HG02678 (cell line): ENCODE measurements at regions not wholly inside any gene's neighbourhood (a gene's known extent, or its start where the extent isn't known, plus 50 kb on each side); places are given as distances from the start of the nearest gene placed in this dataset.
"Not testable (repeated sequence)": the region's sequence is repeated elsewhere in the genome, so short reads cannot be mapped to it uniquely, and the experiment has no call there.

Experiments used
- ATAC-seq: cut with Tn5 transposase; IDR thresholded peaks from one replicate; pipeline ENCODE4 v1.9.1; 2021; ENCODE audit warnings: mild to moderate bottlenecking, moderate library complexity; ENCODE audit not compliant: unreplicated experiment

DNA sequence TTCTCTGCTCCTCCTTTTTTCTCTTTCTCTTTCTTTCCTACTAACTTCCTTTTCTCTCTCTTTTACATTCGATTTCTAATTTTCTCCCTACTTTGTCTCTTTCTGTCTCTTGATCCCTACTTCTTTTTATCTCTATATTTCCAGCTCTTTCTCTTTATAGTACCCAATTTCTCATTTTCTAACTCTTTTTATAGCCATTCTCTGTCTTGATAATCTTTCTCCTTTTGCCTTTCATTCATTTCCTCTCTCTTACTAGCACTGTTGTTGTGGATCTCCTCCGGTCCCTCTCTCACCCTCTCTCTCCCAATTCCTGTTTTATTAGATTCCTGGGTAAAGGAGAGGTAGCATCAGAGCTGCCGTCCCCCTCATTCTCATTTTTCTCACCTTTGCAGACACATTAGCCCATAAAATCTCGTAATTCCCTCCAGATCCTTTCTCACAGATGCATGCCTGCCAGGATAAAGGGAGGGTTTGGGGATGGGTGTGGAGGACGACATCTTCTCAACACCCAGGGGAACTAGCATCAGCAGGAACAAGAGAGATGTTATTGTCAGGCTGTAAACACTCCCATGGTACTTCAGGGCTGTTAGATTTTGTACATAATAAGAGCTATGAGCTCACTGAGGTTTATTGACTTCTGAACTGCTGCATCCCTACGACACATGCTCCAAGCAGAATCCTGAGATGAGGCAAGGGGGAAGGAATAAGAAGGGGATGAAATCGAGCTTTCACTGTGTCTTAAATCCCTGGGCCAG is 159.0 kb upstream of the GALNT2 start:
- ATAC-seq, result no peak

DNA sequence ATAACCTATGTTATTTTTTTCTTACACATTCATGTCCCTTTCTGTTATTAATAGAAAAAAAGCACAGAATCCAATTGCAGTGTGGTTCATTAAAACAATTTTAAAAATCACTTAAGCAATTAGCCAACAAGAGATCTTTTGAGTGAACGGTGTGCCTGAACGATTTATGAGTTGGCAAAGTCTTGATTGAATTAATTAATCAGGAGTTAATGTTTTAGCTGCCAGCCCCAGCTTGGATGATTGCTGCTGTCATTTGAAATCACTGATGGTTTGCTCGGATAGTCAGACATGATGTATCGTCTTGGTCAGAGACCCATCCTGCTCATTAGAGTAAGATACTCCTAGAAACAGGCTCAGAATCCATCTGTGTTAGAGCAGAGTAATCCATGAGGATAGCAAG is 158.3 kb upstream of the GALNT2 start:
- no peak for ATAC-seq

DNA sequence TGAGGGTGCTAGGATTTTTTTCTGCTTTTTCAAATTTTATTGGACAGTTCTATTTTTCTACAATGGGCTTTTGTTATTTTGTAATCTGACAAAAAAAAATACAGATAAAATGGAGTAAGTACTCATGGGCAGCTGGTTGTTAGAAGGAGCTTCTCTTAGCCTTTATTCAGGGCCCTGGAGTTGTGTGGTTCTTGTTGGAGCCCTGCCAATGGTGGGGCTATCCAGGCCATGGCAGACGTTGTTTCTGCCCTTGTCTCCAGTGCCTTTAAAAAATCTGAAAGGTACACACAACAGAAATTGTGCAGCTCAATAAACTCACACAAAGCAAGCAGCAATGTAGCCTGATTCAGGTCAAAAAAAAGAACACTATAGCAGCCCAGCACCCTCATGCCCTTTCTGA is 153.5 kb upstream of the GALNT2 start:
- no peak for ATAC-seq

DNA sequence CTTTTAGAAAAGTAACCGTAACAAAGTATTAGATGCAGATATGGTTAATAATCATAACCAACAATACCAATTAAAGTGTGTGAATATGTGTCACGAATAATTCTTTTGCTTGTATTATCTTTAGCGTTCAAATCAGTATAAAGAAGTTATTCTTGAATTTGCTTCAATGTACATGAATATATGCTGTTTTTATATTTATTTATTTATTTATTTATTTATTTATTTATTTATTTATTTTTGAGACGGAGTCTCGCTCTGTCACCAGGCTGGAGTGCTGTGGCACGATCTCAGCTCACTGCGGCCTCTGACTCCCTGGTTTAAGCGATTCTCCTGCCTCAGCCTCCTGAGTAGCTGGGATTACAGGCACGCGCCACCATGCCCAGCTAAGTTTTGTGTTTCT is 147.6 kb upstream of the GALNT2 start:
- ATAC-seq, result not testable (repeated sequence)

DNA sequence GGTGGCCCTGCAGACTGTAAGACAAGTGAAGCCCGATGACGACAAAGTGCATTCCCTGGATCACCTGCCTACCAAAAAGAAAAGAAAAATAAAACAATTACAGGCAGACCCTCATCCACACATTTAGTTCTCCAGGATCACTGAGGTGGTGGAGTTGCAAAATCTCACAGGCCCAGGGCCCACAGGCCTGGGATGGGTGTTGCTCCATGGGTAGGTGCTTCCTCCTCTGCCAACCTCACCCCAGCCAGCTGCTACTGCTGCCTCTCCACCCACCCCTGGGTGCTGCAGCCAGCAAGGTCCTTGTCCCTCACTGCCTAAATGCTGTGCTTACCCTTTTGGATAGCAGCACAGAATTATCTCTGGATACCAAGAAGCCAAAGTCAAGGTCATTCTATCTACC is 146.4 kb upstream of the GALNT2 start:
- ATAC-seq, result no peak

DNA sequence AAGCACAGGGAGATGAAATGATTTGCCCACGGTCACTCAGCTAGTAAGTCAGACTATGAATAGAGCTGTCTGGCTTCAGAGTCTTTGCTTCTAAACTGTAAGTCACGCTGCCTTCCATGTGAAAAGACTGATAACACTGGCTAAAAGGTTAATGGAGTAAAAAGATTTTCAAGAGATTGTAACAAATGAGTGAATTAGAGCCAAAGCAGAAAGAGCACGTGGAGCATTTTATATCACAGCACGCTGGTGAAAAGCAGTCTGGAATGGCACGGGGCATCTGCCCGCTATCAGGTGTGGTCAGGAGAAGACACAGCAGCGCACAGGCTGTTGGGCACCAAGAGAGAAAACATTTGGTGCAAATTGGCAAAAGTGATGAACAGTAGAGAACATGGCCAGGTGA is 144.8 kb upstream of the GALNT2 start:
- no peak for ATAC-seq

DNA sequence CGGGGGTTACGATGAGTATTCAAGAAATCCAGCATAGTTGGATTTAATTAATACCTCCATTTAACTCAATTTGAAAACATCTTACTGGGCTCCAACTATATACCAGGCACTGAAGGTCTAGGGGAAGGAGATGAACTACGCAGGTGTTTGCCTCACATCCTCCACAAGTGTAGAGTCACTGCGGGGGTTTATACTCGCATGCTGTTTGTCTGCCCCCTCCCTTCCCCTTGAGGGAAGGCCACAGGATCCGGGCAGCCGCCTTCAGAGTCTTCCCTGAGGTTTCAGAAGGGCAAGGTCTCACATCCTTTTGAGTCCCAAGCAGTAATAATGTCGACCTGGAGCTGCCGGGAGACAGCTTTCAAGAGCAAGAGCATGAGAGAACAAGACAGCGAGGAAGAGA is 142.4 kb upstream of the GALNT2 start:
- ATAC-seq, result no peak

DNA sequence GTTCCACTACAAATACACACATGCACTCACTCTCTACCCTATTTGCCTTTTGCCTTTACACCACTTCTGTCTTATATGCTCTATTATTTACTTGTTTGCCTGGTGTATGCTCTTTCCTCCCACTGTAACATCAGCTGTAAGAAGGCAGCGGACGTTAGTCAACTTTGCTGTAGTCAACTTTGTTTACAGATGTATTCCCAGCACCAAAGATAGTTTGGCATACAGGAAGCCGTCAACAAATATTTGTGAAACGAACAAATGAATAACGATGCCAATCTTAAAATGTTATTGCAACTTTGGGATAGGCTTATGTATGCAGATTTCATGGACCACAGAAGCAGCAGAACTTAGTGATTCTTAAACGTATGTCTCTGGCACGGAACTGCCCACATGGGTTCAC is 138.3 kb upstream of the GALNT2 start:
- no peak for ATAC-seq

DNA sequence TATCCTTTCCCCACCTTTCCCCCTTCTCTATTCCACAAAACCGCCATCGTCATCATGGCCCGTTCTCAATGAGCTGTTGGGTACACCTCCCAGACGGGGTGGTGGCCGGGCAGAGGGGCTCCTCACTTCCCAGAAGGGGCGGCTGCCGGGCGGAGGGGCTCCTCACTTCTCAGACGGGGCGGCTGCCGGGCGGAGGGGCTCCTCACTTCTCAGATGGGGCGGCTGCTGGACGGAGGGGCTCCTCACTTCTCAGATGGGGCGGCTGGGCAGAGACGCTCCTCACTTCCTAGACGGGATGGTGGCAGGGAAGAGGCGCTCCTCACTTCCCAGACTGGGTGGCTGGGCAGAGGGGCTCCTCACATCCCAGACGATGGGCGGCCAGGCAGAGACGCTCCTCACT is 135.3 kb upstream of the GALNT2 start:
- not testable (repeated sequence) for ATAC-seq

DNA sequence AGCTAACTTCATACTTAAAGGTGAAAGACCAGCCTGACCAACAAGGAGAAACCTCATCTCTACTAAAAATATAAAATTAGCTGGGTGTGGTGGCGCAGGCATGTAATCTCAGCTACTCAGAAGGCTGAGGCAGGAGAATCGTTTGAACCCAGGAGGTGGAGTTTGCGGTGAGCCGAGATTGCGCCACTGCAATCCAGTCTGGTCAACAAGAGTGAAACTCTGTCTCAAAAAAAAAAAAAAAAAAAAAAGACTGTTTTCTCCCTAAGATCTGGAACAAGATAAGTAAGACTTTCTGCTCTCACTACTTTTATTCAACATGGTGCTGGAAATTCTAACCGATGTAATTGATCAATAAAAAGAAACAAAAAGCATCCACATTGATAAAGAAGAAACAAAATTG is 131.9 kb upstream of the GALNT2 start:
- ATAC-seq, result not testable (repeated sequence)

DNA sequence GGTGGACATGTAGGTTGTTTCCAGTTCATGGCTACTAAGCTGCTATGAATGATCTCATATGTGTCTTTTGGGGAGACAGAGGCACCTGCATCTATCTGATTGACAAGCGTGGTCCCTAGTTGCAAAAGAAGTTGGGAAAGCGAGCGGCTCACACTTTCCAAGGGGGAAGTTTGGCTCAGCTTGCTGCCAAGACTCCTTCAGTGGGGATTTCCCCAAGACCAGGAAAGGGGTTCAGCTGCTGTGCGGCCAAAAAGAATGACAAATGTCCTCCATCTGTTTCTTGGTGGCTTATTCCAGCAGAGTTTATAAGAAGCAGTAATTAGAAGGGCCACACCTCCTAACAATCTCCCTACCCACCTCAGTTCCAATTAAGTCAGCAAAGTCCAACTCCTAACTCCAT is 128.5 kb upstream of the GALNT2 start:
- ATAC-seq, result no peak

DNA sequence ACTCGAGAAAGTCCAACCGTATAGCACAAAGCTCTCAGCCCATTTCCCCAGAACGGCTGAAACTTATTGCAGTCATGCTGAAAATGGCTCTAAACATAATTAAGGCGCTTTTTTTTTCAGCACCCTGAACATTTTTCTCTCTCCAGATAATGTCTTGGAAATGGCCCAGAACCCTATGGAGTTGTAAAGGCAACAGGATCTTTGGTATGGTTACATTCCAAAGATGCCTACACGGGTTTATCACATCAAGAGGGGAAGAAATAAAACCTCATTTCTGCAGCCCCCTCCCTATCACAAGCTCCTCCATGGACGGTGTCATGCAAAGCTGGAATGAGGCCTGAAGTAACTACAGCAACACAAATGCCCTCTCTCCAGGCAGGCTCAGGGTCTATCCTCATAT is 126.4 kb upstream of the GALNT2 start:
- no peak for ATAC-seq

DNA sequence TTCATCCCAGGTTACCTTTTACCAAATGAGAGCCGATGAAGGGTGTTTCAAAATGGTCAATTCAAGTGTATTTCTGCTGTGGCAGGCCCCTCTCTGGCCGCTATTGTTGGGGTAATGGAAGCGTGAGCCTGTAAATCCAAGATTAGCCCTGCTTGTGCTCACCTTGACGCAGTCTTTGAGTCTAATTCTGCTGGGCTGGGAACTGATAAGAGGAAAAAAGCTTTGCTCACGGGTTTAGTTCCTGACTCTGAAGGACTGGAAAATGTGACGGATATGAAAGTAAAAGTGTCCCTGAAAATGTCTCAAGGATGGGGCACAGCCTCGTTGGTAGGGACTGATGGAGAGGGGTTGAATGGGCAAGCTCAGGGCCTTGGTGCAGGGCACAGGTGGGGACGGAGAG is 125.9 kb upstream of the GALNT2 start:
- ATAC-seq, result no peak

DNA sequence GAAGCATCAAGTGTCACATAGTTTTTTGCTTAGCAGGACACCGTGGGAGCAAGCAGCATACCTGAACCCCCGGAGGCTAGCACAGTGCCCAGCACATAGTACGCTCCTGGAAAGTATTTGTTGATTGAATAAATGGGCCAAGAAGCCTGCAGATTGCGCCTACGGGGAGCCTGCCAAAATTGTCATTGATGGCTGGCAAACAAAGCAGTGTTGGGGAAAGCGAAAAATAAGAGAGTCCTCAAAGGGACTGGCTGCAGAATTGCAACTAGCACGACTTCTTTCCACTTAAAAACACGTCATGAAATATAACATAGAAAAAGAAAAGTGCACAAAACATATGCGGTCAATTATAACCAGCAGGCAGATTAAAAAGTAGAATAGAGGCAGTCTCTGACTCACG is 125.2 kb upstream of the GALNT2 start:
- no peak for ATAC-seq

DNA sequence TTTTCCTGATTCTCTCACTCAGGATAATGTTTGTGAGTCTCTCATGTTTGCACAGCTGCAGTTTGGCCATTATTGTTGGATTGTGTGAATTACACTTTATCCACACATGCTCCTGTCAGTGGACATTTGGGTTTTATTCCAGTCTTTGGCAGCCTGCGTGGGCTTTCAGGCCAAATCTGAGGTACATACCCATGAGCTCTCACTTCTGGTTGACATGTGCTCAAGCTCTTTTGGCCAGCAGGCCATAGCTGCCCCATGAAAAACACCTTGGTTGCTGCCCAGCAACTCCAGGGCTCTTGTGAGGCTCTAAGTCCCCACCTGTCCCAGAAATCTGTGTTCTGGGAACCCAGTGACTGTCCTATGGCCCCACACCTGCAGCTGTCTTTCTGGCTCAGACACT is 124.5 kb upstream of the GALNT2 start:
- no peak for ATAC-seq

DNA sequence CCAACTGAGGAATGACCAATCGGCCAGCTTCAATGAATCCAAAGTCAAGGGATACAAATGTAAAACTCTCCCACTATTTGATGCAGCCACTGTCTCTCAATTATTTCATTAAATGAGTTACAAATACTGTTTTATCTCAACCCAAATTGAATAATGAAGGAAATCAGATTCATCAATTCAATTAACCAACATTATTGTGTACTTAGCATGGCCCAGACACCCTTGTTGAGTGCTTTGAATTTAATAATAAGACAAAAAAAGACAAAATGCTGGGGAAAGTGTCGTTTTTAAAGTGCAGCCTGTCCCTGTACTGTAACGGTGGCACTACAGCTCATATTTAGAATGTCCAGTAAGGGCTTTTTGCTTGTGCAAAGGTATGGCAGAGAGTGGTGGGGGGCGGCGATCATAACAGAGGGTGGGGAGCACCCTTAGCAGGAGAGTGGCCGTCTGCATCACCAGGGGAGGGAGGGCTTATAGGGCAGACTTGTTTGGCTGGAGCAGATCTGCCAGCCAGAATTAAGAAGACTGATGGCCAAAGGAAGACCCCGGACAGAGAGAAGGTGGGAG is 123.8 kb upstream of the GALNT2 start:
- no peak for ATAC-seq

DNA sequence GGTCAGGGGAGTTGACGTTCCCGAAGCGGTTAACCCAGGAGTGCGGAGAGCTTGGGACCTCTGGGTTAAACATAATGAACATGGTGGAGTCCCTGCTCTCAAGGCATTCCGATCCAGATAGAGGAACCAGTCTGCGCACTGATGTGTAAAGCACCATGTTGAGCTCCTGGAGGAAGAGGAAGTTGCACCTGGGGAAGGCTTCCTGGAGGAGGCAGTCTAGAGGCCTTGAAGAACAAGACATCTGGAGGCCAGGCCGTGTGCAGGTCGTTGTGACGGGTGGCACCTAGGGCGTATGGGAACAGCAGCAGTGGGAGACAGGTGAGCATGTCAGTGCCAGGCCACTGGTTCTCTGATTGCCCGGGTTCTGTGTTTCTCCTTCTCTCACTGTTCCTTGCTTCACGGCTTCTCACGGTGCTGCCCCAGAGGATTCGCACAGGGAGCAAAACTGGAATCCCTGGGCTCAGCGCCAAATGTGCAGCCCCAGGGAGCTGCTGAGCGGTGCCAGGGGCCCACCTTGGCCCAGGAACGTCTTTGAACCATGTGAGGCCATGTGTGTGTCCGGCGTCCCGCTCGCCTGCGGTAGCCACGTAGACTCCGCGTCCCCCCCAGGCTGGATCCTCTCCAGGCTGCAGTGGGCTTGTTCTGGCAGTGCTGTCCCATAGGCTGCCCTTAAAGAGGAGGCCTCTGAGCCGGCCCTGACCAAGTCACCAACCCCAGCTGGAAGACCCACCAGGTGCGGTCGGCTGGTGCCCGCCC is 122.9 kb upstream of the GALNT2 start:
- no peak for ATAC-seq

DNA sequence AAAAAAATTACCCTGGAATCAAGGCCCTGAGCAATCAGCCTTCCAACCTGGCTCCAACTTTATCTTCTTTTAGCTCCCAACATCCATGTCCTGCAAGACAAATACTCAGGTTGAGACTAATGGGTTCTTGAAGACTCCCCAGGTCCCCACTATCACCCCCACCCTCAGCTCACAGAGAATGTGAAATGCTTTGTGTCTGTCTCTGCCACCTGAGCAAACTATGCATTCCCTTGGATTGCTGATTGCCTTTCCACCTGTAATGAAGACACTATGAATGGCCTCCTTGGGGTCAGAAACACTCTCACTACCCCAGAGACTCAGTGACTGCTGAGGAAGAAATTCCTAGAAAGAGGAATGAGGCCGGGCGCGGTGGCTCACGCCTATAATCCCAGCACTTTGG is 121.2 kb upstream of the GALNT2 start:
- ATAC-seq, result no peak

DNA sequence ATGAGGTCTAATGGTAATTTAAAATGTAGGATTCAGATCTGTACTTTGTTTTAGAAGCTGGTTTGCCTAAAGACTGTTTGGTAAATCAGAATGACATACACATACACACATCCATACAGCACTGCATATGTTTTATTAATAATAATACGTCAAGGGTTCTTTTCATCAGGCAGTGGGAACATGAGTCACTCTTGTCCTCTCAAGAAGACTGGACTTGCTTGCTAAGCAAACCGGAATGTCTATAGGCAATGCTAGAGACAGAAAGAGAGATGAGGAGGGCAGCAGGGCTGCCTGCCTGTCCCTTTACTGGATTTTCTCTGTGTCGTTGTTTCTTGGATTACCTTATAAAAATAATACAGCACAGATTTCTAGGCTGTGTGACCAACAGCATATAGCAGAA is 119.1 kb upstream of the GALNT2 start:
- ATAC-seq, result no peak

DNA sequence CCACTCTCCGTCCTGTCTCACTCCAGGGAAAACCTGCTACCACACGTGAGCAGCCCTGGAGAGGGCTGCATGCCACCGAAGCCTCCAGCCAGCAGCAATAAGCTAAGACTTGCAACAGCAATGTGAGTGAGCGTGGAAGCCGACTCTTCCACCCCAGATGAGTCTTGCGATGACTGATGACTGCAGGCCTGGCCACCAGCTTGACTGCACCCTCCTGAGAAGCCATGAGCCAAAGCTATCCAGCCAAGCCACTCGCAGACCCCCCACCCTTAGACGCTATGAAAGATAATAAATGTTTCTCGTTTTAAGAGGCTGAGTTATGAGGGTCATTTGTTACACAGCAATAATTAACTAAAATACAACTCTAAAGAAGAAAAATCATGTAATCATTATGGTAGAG is 118.6 kb upstream of the GALNT2 start:
- ATAC-seq, result no peak

DNA sequence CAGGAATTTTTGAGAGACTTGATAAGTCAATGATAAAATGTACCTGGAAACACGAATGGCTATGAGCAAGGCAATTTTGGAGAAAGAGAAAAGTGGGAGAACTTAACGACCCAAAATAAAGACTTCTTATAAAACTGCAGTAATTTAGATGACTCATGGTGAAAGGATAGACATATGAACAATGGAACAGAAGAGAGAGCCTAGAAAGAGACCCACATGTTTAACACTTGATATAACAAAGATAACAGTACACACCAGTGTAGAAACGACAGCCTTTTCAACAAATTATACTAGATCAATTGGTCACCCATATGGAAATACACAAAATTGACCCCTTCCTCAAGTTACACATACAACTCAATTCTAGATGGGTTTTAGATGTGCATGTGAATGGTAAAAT is 117.5 kb upstream of the GALNT2 start:
- no peak for ATAC-seq

DNA sequence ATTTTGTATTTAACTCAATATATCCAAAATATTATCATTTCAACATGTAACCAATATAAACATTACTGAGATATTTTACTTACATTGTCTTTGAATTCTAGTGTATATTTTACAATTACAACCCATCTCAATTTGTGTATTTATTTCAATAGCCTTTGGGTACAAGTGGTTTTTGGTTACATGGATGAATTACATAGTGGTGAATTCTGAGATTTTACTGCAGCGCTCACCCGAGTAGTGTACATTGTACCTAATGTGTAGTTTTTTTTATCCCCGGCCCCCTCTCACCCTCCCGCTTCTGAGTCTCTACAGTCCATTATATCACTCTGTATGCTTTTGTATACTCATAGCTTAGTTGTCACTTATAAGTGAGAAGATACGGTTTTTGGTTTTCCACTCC is 117.0 kb upstream of the GALNT2 start:
- no peak for ATAC-seq
